ENCODE measurements at regions not wholly inside any gene's neighbourhood (a gene's known extent, or its start where the extent isn't known, plus 50 kb on each side); places are given as distances from the start of the nearest gene placed in this dataset.

DNA sequence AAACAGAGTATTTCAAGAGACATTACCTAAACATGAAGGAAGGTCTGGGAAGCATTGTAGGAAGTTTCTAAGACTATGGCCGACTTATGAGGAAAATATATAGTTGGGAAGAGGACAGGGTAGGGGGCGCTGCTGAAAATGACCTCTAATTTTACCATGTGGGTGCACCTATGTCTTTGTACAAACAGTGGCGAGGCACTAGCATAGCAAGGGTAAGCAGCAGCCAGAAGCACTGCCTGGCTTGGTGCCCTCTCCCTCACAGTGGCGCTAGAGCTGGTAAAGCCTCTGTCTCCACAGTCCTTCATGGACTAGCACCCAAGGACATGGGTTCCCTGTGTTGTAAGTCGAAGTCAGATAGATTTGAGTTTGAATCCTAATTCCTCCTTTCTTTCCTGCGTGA lies 461.2 kb downstream of the INHBA start:
- TF ChIP-seq TAF1 (IDR thresholded peaks at IDR 0.05; ENCODE audit: borderline replicate concordance, low read depth, low read length) (no peak), POLR2A (IDR thresholded peaks at IDR 0.05; ENCODE audit: low read depth, low read length) (no peak), POLR2AphosphoS5 (IDR thresholded peaks at IDR 0.05; ENCODE audit: low read depth, low read length) (no peak)
